Liver (tissue), 7 donors: ENCODE measurements at regions not wholly inside any gene's neighbourhood (a gene's known extent, or its start where the extent isn't known, plus 50 kb on each side); places are given as distances from the start of the nearest gene placed in this dataset.

Experiments
- DNase-seq: peaks from one replicate; pipeline ENCODE4 v3.0.0-alpha.2; 2017; ENCODE audit warnings: low spot score
- H3K27ac ChIP-seq, 2 donors: one replicate each; pipeline ENCODE4 v1.7.0; 2013; ENCODE audit warnings: inconsistent platforms in 2 of 2, low read length in 2 of 2, control low read depth in 1 of 2, low read depth in 1 of 2, mild to moderate bottlenecking in 1 of 2
- H3K27me3 ChIP-seq, 4 donors: one replicate each; pipeline versions ENCODE4 v1.6.1 to v1.7.0; 2013; ENCODE audit warnings: low read length in 3 of 4, inconsistent platforms in 1 of 4, mild to moderate bottlenecking in 1 of 4, moderate library complexity in 1 of 4; ENCODE audit not compliant: control insufficient read depth in 4 of 4, insufficient read depth in 4 of 4
- H3K36me3 ChIP-seq, 4 donors: one replicate each; pipeline versions ENCODE4 v1.6.1 to v1.7.0; 2013; ENCODE audit warnings: low read length in 3 of 4, mild to moderate bottlenecking in 3 of 4, low read depth in 1 of 4, moderate library complexity in 1 of 4; ENCODE audit not compliant: control insufficient read depth in 4 of 4, insufficient read depth in 3 of 4
- H3K4me1 ChIP-seq, 4 donors: one replicate each; pipeline versions ENCODE4 v1.6.1 to v1.7.0; 2013; ENCODE audit warnings: low read length in 3 of 4, mild to moderate bottlenecking in 3 of 4, moderate library complexity in 1 of 4; ENCODE audit not compliant: control insufficient read depth in 4 of 4, insufficient read depth in 4 of 4
- H3K4me3 ChIP-seq, 3 donors: one replicate each; pipeline versions ENCODE4 v1.6.1 to v1.7.0; 2013; ENCODE audit warnings: low read length in 3 of 3, control low read depth in 1 of 3, low read depth in 1 of 3, mild to moderate bottlenecking in 1 of 3
- H3K9ac ChIP-seq, 2 donors: one replicate each; pipeline ENCODE4 v1.7.0; 2013; ENCODE audit warnings: low read length in 2 of 2, mild to moderate bottlenecking in 2 of 2, moderate library complexity in 2 of 2, control low read depth in 1 of 2, low read depth in 1 of 2
- H3K9me3 ChIP-seq, 4 donors: one replicate each; pipeline versions ENCODE4 v1.6.1 to v1.7.0; 2013; ENCODE audit warnings: low read length in 3 of 4; ENCODE audit not compliant: control insufficient read depth in 4 of 4
- ATF3 ChIP-seq: IDR thresholded peaks from 2 replicates; pipeline ENCODE4 v1.6.1; 2016; ENCODE audit warnings: antibody characterized with exemption
- EGR1 ChIP-seq, 2 donors: IDR thresholded peaks; 2 replicates each; pipeline ENCODE4 v1.6.1; 2016 to 2018; ENCODE audit warnings: antibody characterized with exemption in 2 of 2, low read depth in 2 of 2
- FOXA1 ChIP-seq: IDR thresholded peaks from 2 replicates; pipeline ENCODE4 v1.6.1; 2016; ENCODE audit warnings: antibody characterized with exemption
- FOXA2 ChIP-seq: IDR thresholded peaks from 2 replicates; pipeline ENCODE4 v1.6.1; 2016; ENCODE audit warnings: antibody characterized with exemption
- GABPA ChIP-seq, 2 donors: IDR thresholded peaks in 1 of 2; conservative IDR thresholded peaks in 1 of 2; 2 replicates each; pipeline ENCODE4 v1.6.1; 2016; ENCODE audit warnings: antibody characterized with exemption in 2 of 2, mild to moderate bottlenecking in 1 of 2, moderate library complexity in 1 of 2
- HNF4A ChIP-seq, 2 donors: conservative IDR thresholded peaks; 2 replicates each; pipeline ENCODE4 v1.6.1; 2016; ENCODE audit warnings: antibody characterized with exemption in 2 of 2, mild to moderate bottlenecking in 2 of 2
- HNF4G ChIP-seq: IDR thresholded peaks from 2 replicates; pipeline ENCODE4 v1.6.1; 2016; ENCODE audit warnings: antibody characterized with exemption
- JUND ChIP-seq, 2 donors: IDR thresholded peaks; 2 replicates each; pipeline ENCODE4 v1.6.1; 2016; ENCODE audit warnings: antibody characterized with exemption in 2 of 2
- MAX ChIP-seq: IDR thresholded peaks from 2 replicates; pipeline ENCODE4 v1.6.1; 2016; ENCODE audit warnings: antibody characterized with exemption
- NR2F2 ChIP-seq: IDR thresholded peaks from 2 replicates; pipeline ENCODE4 v1.6.1; 2016; ENCODE audit warnings: antibody characterized with exemption
- RAD21 ChIP-seq, 2 donors: IDR thresholded peaks; 2 replicates each; pipeline ENCODE4 v1.6.1; 2016; ENCODE audit warnings: antibody characterized with exemption in 2 of 2, mild to moderate bottlenecking in 2 of 2
- REST ChIP-seq: IDR thresholded peaks from 2 replicates; pipeline ENCODE4 v1.6.1; 2016; ENCODE audit warnings: antibody characterized with exemption, mild to moderate bottlenecking
- RXRA ChIP-seq, 2 donors: IDR thresholded peaks; 2 replicates each; pipeline ENCODE4 v1.6.1; 2017 to 2018; ENCODE audit warnings: antibody characterized with exemption in 2 of 2, mild to moderate bottlenecking in 1 of 2
- SP1 ChIP-seq: IDR thresholded peaks from 2 replicates; pipeline ENCODE4 v1.6.1; 2018; ENCODE audit warnings: antibody characterized with exemption, mild to moderate bottlenecking
- TAF1 ChIP-seq: conservative IDR thresholded peaks from 2 replicates; pipeline ENCODE4 v1.6.1; 2016; ENCODE audit warnings: antibody characterized with exemption, mild to moderate bottlenecking
- YY1 ChIP-seq: IDR thresholded peaks from 2 replicates; pipeline ENCODE4 v1.6.1; 2016; ENCODE audit warnings: antibody characterized with exemption, mild to moderate bottlenecking
- ZBTB33 ChIP-seq: IDR thresholded peaks from 2 replicates; pipeline ENCODE4 v1.6.1; 2016; ENCODE audit warnings: antibody characterized with exemption
- WGBS: extraction: QIAGEN DNeasy Blood & Tissue Kit; methylation state at CpG from one replicate; pipeline ENCODE4 v1.1.7; 2013; 5-methylcytosine and 5-hydroxymethylcytosine counted together
- donor health status: healthy.
- donor health status: healthy.
- donor health status: healthy.
- donor health status: healthy.

GRCh38 chr22:48080316-48081165, 1318.1 kb downstream of the TBC1D22A start:
- no peaks in the 10 kb centered on the region for H3K36me3 ChIP-seq
- no peaks in the 10 kb centered on the region for H3K4me1 ChIP-seq
- DNase-seq, result no peak
- H3K9ac ChIP-seq, result no peak overlapping the region
- H3K27ac ChIP-seq, result no peak overlapping the region
- no peak overlapping the region for H3K4me3 ChIP-seq
- H3K27me3 ChIP-seq, result peaks cover 0 to under 1% (median 0%) of the 10 kb centered on the region in 4 donors
- TF ChIP-seq RXRA (IDR thresholded peaks at IDR 0.05) (no peak), RAD21 (IDR thresholded peaks at IDR 0.05) (no peak), SP1 (no peak), EGR1 (IDR thresholded peaks at IDR 0.05; ENCODE audit: low read depth in 2 of 2) (no peak), ATF3 (no peak), YY1 (no peak), REST (no peak), HNF4A (conservative IDR thresholded peaks at IDR 0.05) (no peak), ZBTB33 (no peak), GABPA (IDR thresholded peaks at IDR 0.05 in 1 of 2, conservative IDR thresholded peaks at IDR 0.05 in 1 of 2) (no peak), MAX (no peak), FOXA1 (no peak), TAF1 (no peak), HNF4G (no peak), FOXA2 (no peak), NR2F2 (no peak), JUND (IDR thresholded peaks at IDR 0.05) (no peak)
- no peaks in the 10 kb centered on the region for H3K9me3 ChIP-seq
- 88% methylated on average over 21 of the region's 21 CpGs for WGBS
